WTC11 (cell line): ENCODE measurements at regions not wholly inside any gene's neighbourhood (a gene's known extent, or its start where the extent isn't known, plus 50 kb on each side); places are given as distances from the start of the nearest gene placed in this dataset.

ENCODE experiments used
- AFF4 ChIP-seq: sonication (generic); formaldehyde crosslinking; IDR thresholded peaks from 2 replicates; pipeline ENCODE4 v1.8.1; 2023; ENCODE audit warnings: mild to moderate bottlenecking, missing genetic modification reagents, borderline replicate concordance
- ATF1 ChIP-seq: sonication (generic); formaldehyde crosslinking; IDR thresholded peaks from 2 replicates; pipeline ENCODE4 v1.8.1; 2023; ENCODE audit warnings: mild to moderate bottlenecking, moderate library complexity, missing genetic modification reagents
- E2F1 ChIP-seq: sonication (generic); formaldehyde crosslinking; IDR thresholded peaks from 2 replicates; pipeline ENCODE4 v1.8.0; 2022; ENCODE audit warnings: mild to moderate bottlenecking, missing genetic modification reagents
- FOXK1 ChIP-seq: sonication (generic); formaldehyde crosslinking; IDR thresholded peaks from 2 replicates; pipeline ENCODE4 v1.8.0; 2022; ENCODE audit warnings: mild to moderate bottlenecking, moderate library complexity, missing genetic modification reagents
- GTF2I ChIP-seq: fragments of 250-450 bp; sonication (Bioruptor Pico); conservative IDR thresholded peaks from 2 replicates; pipeline ENCODE4 v1.4.0; 2021; ENCODE audit warnings: mild to moderate bottlenecking
- JUN ChIP-seq: sonication (generic); formaldehyde crosslinking; IDR thresholded peaks from 2 replicates; pipeline ENCODE4 v1.8.0; 2023; ENCODE audit warnings: mild to moderate bottlenecking, missing genetic modification reagents
- MAX ChIP-seq: sonication (generic); formaldehyde crosslinking; IDR thresholded peaks from 2 replicates; pipeline ENCODE4 v1.8.0; 2022; ENCODE audit warnings: mild to moderate bottlenecking, missing genetic modification reagents
- OVOL2 ChIP-seq: fragments of 250-450 bp; sonication (Bioruptor Pico); IDR thresholded peaks from 2 replicates; pipeline ENCODE4 v1.9.0; 2021; ENCODE audit warnings: mild to moderate bottlenecking, borderline replicate concordance
- SP1 ChIP-seq: sonication (generic); formaldehyde crosslinking; conservative IDR thresholded peaks from 2 replicates; pipeline ENCODE4 v1.8.1; 2022; ENCODE audit warnings: missing genetic modification reagents
- ZNF121 ChIP-seq: sonication (generic); formaldehyde crosslinking; IDR thresholded peaks from 2 replicates; pipeline ENCODE4 v1.8.0; 2023; ENCODE audit warnings: missing genetic modification reagents
- TF ChIP-seq, protein P1 (sequence below): fragments of 200-600 bp; IDR thresholded peaks from 2 replicates; pipeline ENCODE4 v1.8.0; 2022; ENCODE audit warnings: antibody characterized with exemption
- TF ChIP-seq, protein P2 (sequence below): sonication (generic); formaldehyde crosslinking; IDR thresholded peaks from 2 replicates; pipeline ENCODE4 v1.8.0; 2022; ENCODE audit warnings: mild to moderate bottlenecking, missing genetic modification reagents

DNA sequence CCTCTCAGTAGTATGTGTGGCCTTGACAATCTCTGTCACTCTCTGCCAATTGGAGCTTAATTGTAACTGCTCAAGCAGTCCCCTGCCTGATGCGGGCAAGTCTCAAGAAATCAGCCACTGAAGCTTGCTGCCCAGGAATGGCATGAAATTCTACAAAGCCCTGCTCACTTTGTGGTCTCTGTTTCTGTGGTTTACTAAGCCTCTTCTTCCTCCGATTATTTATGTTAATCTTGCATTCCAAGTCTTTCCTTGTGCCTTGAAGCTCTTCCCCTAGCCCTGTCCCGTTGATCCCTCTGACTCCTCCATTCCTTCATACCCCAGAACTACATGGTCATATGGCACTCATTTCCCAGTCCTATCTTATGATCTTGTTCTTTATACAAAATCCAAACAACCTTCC, 489.3 kb upstream of the CHST9 start:
- TF ChIP-seq, protein P1, sequence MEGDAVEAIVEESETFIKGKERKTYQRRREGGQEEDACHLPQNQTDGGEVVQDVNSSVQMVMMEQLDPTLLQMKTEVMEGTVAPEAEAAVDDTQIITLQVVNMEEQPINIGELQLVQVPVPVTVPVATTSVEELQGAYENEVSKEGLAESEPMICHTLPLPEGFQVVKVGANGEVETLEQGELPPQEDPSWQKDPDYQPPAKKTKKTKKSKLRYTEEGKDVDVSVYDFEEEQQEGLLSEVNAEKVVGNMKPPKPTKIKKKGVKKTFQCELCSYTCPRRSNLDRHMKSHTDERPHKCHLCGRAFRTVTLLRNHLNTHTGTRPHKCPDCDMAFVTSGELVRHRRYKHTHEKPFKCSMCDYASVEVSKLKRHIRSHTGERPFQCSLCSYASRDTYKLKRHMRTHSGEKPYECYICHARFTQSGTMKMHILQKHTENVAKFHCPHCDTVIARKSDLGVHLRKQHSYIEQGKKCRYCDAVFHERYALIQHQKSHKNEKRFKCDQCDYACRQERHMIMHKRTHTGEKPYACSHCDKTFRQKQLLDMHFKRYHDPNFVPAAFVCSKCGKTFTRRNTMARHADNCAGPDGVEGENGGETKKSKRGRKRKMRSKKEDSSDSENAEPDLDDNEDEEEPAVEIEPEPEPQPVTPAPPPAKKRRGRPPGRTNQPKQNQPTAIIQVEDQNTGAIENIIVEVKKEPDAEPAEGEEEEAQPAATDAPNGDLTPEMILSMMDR, result no peak
- TF ChIP-seq ATF1 (no peak), AFF4 (CRISPR knock-in tag) (no peak), GTF2I (no peak), JUN (CRISPR knock-in tag) (no peak), SP1 (no peak), FOXK1 (CRISPR knock-in tag) (no peak), E2F1 (CRISPR knock-in tag) (no peak), MAX (no peak), ZNF121 (CRISPR knock-in tag) (no peak), OVOL2 (CRISPR knock-in tag) (no peak)
- TF ChIP-seq, protein P2, sequence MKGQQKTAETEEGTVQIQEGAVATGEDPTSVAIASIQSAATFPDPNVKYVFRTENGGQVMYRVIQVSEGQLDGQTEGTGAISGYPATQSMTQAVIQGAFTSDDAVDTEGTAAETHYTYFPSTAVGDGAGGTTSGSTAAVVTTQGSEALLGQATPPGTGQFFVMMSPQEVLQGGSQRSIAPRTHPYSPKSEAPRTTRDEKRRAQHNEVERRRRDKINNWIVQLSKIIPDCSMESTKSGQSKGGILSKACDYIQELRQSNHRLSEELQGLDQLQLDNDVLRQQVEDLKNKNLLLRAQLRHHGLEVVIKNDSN, result no peak
